ENCODE measurements at regions not wholly inside any gene's neighbourhood (a gene's known extent, or its start where the extent isn't known, plus 50 kb on each side); places are given as distances from the start of the nearest gene placed in this dataset.

GRCh38 chr5:45057564-45057963 lies 248.8 kb downstream of the MRPS30 start:
- no peak for TF ChIP-seq CTCF (conservative IDR thresholded peaks at IDR 0.05 in 1 of 2, IDR thresholded peaks at IDR 0.05 in 1 of 2; ENCODE audit: low read depth in 1 of 2, low read length in 2 of 2)
- TF ChIP-seq EZH2 (IDR thresholded peaks at IDR 0.05; ENCODE audit: low read length, missing control alignments): no peak
